ENCODE measurements at regions not wholly inside any gene's neighbourhood (a gene's known extent, or its start where the extent isn't known, plus 50 kb on each side); places are given as distances from the start of the nearest gene placed in this dataset.

- no peak for TF ChIP-seq GATA3 (IDR thresholded peaks at IDR 0.05; ENCODE audit: low read depth, low read length)
- no peak for TF ChIP-seq GATA2 (IDR thresholded peaks at IDR 0.05; ENCODE audit: low read depth, low read length)
Measured at GRCh38 chr12:92382383-92382878, 236.8 kb upstream of the BTG1 start.
